Neural progenitor cell (in vitro differentiated cells): ENCODE measurements at regions not wholly inside any gene's neighbourhood (a gene's known extent, or its start where the extent isn't known, plus 50 kb on each side); places are given as distances from the start of the nearest gene placed in this dataset.
A peak's percentile ranks its signal among the peaks of the same experiment; 100 is the strongest.

Experiments
- DNase-seq: peaks from one replicate; pipeline ENCODE4 v3.0.0-alpha.2; 2016; ENCODE audit warnings: low spot score
- H2AFZ ChIP-seq: fragments of 200-600 bp; sonication (generic); replicated peaks from 2 replicates; pipeline ENCODE4 v1.6.1; 2016; ENCODE audit warnings: antibody characterized with exemption
- H3F3A ChIP-seq: fragments of 200-600 bp; sonication (generic); 2 replicates; pipeline ENCODE4 v1.6.1; 2016; ENCODE audit warnings: antibody characterized with exemption, low read depth
- H3K27ac ChIP-seq: fragments of 200-600 bp; sonication (generic); 2 replicates; pipeline ENCODE4 v1.5.1; 2016; ENCODE audit warnings: mild to moderate bottlenecking
- H3K27me3 ChIP-seq: fragments of 200-600 bp; sonication (generic); 2 replicates; pipeline ENCODE4 v1.6.1; 2016; ENCODE audit warnings: mild to moderate bottlenecking, moderate library complexity
- H3K36me3 ChIP-seq: fragments of 200-600 bp; sonication (generic); 2 replicates; pipeline ENCODE4 v1.5.1; 2016
- H3K4me1 ChIP-seq: fragments of 200-600 bp; sonication (generic); 2 replicates; pipeline ENCODE4 v1.6.1; 2016; ENCODE audit warnings: mixed run types
- H3K4me2 ChIP-seq: fragments of 200-600 bp; sonication (generic); 2 replicates; pipeline ENCODE4 v1.6.1; 2016
- H3K4me3 ChIP-seq: fragments of 200-600 bp; sonication (generic); 2 replicates; pipeline ENCODE4 v1.5.1; 2016
- H3K79me2 ChIP-seq: fragments of 200-600 bp; sonication (generic); 2 replicates; pipeline ENCODE4 v1.6.1; 2016; ENCODE audit warnings: low read depth
- H3K9ac ChIP-seq: fragments of 200-600 bp; sonication (generic); 2 replicates; pipeline ENCODE4 v1.6.1; 2016
- H3K9me3 ChIP-seq: fragments of 200-600 bp; sonication (generic); 2 replicates; pipeline ENCODE4 v1.5.1; 2016; ENCODE audit warnings: low read depth
- H4K20me1 ChIP-seq: fragments of 200-600 bp; sonication (generic); 2 replicates; pipeline ENCODE4 v1.6.1; 2016; ENCODE audit warnings: low read depth
- H3K27ac Mint-ChIP-seq: 3 replicates; pipeline ENCODE4 v1.8.0; 2021; ENCODE audit warnings: mixed read lengths
- H3K27me3 Mint-ChIP-seq: 2 replicates; pipeline ENCODE4 v1.8.0; 2022; ENCODE audit warnings: low read depth, mild to moderate bottlenecking, inconsistent platforms, moderate library complexity, mixed read lengths; ENCODE audit not compliant: insufficient read depth
- H3K36me3 Mint-ChIP-seq: 3 replicates; pipeline ENCODE4 v1.8.0; 2021; ENCODE audit warnings: mixed read lengths
- H3K4me1 Mint-ChIP-seq: 3 replicates; pipeline ENCODE4 v1.8.0; 2021; ENCODE audit warnings: mixed read lengths
- H3K4me3 Mint-ChIP-seq: 3 replicates; pipeline ENCODE4 v1.8.0; 2021; ENCODE audit warnings: mild to moderate bottlenecking, moderate library complexity, mixed read lengths
- H3K9me3 Mint-ChIP-seq: 3 replicates; pipeline ENCODE4 v1.8.0; 2020; ENCODE audit warnings: mixed read lengths
- CTCF ChIP-seq: fragments of 200-600 bp; sonication (generic); IDR thresholded peaks from 2 replicates; pipeline ENCODE4 v1.5.1; 2017; ENCODE audit warnings: antibody characterized with exemption, mild to moderate bottlenecking
- EZH2 ChIP-seq: fragments of 200-600 bp; sonication (generic); IDR thresholded peaks from 2 replicates; pipeline ENCODE4 v1.6.1; 2017; ENCODE audit warnings: antibody characterized with exemption, mild to moderate bottlenecking, moderate library complexity
- EZH2phosphoT487 ChIP-seq: fragments of 200-600 bp; sonication (generic); IDR thresholded peaks from 2 replicates; pipeline ENCODE4 v1.6.1; 2017; ENCODE audit warnings: antibody characterized with exemption

GRCh38 chr9:2321523-2322148, 300.0 kb upstream of the VLDLR start:
- Histone ChIP-seq H3K4me1 (no peaks in the 10 kb centered on the region), H3K4me3 (no peak overlapping the region), H3K9me3 (no peaks in the 10 kb centered on the region), H4K20me1 (no peaks in the 10 kb centered on the region), H3K4me2 (no peak overlapping the region), H3K9ac (no peak overlapping the region), H3K27ac (no peak overlapping the region), H3K79me2 (no peaks in the 10 kb centered on the region), H3K36me3 (no peaks in the 10 kb centered on the region), H2AFZ (no peak overlapping the region), H3F3A (no peaks in the 10 kb centered on the region), H3K27me3 (no peaks in the 10 kb centered on the region)
- H3K36me3 Mint-ChIP-seq: no peaks in the 10 kb centered on the region
- no peak overlapping the region for H3K27ac Mint-ChIP-seq
- no peak overlapping the region for H3K4me3 Mint-ChIP-seq
- H3K27me3 Mint-ChIP-seq: peaks cover 2% of the 10 kb centered on the region
- no peak for DNase-seq
- H3K4me1 Mint-ChIP-seq: peaks cover 2% of the 10 kb centered on the region
- peaks cover 11% of the 10 kb centered on the region for H3K9me3 Mint-ChIP-seq
- TF ChIP-seq EZH2 (no peak), EZH2phosphoT487 (no peak), CTCF (no peak)

- Histone ChIP-seq H3K27me3 (no peaks in the 10 kb centered on the region), H3K4me1 (no peaks in the 10 kb centered on the region), H3K36me3 (no peaks in the 10 kb centered on the region), H4K20me1 (no peaks in the 10 kb centered on the region), H3K9me3 (no peaks in the 10 kb centered on the region), H3K4me3 (no peak overlapping the region), H2AFZ (no peak overlapping the region), H3F3A (no peaks in the 10 kb centered on the region), H3K4me2 (no peak overlapping the region), H3K9ac (no peak overlapping the region), H3K79me2 (no peaks in the 10 kb centered on the region), H3K27ac (no peak overlapping the region)
- no peak for DNase-seq
- no peak overlapping the region for H3K4me3 Mint-ChIP-seq
- H3K4me1 Mint-ChIP-seq: no peaks in the 10 kb centered on the region
- H3K36me3 Mint-ChIP-seq: no peaks in the 10 kb centered on the region
- no peaks in the 10 kb centered on the region for H3K27me3 Mint-ChIP-seq
- TF ChIP-seq CTCF (no peak), EZH2phosphoT487 (no peak), EZH2 (no peak)
- no peak overlapping the region for H3K27ac Mint-ChIP-seq
- peaks cover 7% of the 10 kb centered on the region for H3K9me3 Mint-ChIP-seq
Observed at GRCh38 chr9:2324742-2325141, 296.8 kb upstream of the VLDLR start.

- Histone ChIP-seq H3K4me2 (peak overlapping the region; percentile 17), H3K9me3 (no peaks in the 10 kb centered on the region), H2AFZ (no peak overlapping the region), H3K9ac (no peak overlapping the region), H3K27ac (peak overlapping the region; percentile 40), H3K79me2 (no peaks in the 10 kb centered on the region), H3K36me3 (no peaks in the 10 kb centered on the region), H3K4me3 (no peak overlapping the region), H4K20me1 (no peaks in the 10 kb centered on the region), H3K4me1 (peaks cover 9% of the 10 kb centered on the region), H3F3A (peaks cover 6% of the 10 kb centered on the region), H3K27me3 (no peaks in the 10 kb centered on the region)
- peak; percentile 14 for DNase-seq
- H3K4me3 Mint-ChIP-seq: no peak overlapping the region
- peaks cover 4% of the 10 kb centered on the region for H3K27me3 Mint-ChIP-seq
- H3K36me3 Mint-ChIP-seq: no peaks in the 10 kb centered on the region
- TF ChIP-seq EZH2phosphoT487: no peak
- no peak for TF ChIP-seq EZH2
- no peak for TF ChIP-seq CTCF
- no peaks in the 10 kb centered on the region for H3K9me3 Mint-ChIP-seq
- H3K27ac Mint-ChIP-seq: peak overlapping the region; percentile 21
- H3K4me1 Mint-ChIP-seq: peaks cover 13% of the 10 kb centered on the region
Observed at GRCh38 chr9:2332663-2333062, 288.9 kb upstream of the VLDLR start.
